ENCODE measurements at regions not wholly inside any gene's neighbourhood (a gene's known extent, or its start where the extent isn't known, plus 50 kb on each side); places are given as distances from the start of the nearest gene placed in this dataset.

DNA sequence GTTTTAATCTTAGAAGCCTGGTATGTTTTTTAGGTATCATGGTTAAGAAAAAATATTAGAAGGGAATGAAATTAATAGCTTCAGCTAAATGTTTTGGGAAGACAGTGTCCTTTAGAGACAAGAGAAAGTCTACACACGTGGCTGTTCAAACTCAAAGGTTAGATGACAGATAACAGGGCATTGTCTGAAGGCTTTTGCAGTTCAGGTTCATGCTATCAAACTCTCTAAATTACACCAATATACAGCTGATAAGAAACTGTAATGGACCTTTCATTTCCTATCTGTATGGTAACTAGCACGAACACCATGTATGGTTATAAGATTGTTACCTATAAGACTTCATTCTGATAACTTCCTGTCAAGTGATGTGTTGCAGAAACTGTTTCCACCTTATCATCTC, 240.6 kb upstream of the MEF2C start:
- no peak for DNase-seq (ENCODE audit: extremely low read depth in 1 of 2, low read depth in 1 of 2)

DNA sequence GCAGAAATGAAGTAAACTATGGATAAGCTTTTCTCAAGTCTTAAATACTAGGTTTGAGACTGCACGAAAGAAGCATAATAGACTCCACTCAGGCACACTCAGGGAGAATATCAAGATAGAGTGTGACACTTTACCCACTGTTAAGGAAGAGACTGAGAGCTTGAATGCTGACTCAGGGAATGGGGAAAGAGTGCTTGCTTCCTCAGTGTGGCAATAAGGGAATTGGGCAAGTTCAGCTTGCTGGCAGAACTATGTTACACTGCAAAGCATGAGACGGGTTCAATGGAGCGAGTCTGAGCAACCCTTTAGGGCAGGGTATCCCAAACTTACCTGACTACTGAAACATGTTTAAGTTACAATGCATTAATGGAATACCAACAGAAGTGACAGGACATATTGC, 237.7 kb upstream of the MEF2C start:
- no peak for DNase-seq (ENCODE audit: extremely low read depth in 1 of 2, low read depth in 1 of 2)

DNA sequence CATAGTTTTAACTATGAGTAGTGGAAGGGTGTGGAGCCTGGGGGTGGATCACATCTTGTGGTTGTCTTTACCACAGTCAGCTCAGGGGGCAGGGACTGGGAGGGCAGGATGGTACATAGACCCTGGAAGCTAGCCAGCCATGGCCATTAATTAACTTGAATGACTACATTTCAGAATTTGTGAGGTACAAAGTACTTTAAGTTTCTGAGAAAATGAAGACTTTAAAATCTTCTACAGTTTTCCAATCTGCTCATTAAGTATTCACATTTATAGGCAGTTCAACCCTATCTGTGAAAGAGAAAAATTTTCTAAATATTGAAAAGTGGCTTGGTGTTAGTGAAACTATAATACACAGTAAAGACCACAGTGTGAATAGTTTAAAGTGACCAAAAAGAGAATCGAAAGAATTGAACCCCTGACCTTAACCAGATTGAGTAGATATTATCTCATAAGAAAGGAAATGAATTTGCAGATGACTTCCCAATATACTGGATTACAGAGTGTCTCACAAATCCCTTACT, 234.2 kb upstream of the MEF2C start:
- DNase-seq (ENCODE audit: extremely low read depth in 1 of 2, low read depth in 1 of 2): no peak

DNA sequence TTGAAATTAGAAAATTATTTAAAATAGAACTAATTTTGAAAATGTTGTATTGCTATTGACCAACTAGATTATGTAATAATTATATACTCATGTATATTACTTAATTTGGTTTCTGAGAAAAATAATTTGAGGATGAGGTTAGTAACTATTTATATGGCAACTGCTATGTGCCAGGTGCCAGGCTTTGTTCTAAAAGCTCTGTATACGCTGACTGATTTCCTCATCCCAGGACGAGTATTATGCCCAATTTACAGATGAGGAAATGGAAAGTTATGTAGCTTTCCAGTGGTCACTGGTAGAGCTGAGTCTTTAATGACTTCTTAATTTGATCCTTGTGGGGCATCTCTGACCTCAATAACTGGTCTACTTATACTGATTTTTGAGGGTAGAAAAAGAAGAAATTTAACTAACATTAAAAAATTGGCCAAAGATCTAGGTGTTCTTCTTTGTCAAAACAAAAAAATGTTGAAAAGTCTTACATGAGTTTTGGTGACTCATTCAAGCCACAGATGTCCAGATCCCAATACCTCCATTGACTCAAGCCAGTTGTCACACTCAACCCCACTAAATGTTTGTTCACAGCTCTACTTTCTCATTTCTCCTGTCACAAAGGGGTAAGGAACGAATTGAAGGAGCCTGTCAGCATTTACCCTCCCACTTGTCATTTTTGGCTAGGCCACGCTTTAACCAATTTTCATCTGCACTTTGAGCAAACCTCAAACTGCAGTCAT, 228.1 kb upstream of the MEF2C start:
- no peak for DNase-seq (ENCODE audit: extremely low read depth in 1 of 2, low read depth in 1 of 2)

DNA sequence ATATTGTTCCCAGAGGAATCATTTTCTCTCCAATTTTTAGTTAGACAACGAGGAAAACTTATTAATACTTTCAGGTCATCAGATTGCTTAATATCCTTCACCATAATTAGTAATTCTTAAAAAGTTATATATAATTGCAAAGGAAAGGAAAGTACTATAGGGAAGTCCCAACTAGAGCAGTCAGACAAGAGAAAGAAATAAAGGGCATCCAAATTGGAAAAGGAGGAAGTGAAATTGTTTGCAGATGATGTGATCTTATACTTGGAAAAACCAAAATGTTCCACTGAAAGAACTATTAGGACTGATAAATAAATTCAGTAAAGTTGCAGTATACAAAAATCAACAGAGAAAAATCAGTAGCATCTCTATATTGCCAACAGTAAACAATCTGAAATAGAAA, 223.5 kb upstream of the MEF2C start:
- DNase-seq (ENCODE audit: extremely low read depth in 1 of 2, low read depth in 1 of 2): no peak

DNA sequence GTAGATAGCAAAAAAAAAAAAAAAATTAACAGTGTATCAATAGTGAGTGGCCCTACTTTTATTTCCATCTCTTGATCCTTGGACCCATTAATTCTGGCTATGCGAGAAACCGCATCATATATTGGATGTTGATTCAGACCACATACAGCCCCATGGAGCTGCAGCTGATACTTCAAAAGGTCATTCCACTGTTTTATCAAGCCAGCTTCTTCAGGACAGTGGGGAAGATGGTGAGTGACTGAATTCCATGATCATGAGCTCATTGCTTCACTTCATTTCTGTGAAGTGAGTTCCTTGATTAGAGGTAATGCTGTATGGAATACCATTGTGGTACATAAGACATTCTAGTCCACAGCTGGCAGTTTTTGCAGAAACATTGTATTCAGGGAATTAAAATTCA, 222.9 kb upstream of the MEF2C start:
- no peak for DNase-seq (ENCODE audit: extremely low read depth in 1 of 2, low read depth in 1 of 2)

DNA sequence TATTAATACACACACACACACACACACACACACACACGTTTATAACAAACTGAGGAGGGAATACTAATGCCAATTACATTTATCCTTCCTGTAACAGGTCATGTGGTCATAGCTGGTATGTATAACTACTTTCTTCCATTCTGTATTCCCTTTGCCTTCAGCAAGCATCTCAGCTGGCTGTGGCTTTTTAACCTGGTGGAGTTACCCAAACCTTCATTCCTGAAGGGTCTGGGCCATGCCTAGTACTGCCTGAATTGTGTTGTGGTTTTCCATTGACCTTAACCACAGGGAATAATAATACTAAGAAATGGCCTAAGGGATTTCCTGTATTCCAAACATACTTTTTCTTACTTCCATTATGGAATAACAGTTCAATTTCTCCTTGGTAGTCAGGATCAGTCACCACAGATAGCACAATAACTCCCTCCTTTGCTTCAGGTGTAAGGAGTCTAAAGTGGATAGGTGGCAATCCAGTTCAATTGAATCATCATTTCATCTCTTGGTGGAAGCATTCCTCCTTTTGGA, 222.2 kb upstream of the MEF2C start:
- no peak for DNase-seq (ENCODE audit: extremely low read depth in 1 of 2, low read depth in 1 of 2)

DNA sequence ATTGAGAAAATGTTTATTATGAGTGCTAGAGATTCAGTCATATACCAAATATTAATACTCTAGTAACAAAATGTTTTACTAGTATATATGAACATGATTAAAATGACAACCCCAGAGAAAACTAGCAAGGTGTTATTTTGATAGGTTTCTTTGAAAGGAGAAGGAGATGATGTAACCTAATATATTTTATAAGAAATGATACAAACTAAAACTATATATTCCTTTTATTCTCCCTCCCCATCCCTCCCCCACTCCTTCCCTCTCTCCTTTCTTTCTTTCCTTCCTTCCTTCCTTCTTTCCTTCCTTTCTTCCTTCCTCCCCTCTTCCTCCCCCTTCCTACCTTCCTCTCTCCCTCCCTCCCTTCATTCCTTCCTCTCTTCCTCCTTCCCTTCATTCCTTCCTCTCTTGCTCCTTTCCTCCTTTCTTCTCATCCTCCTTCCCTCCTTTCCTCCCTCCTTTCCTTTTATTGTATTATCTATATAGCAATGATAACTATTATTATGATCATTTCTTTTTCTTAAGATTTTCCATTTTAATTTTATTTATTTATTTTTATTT, 215.3 kb upstream of the MEF2C start:
- no peak for DNase-seq (ENCODE audit: extremely low read depth in 1 of 2, low read depth in 1 of 2)

DNA sequence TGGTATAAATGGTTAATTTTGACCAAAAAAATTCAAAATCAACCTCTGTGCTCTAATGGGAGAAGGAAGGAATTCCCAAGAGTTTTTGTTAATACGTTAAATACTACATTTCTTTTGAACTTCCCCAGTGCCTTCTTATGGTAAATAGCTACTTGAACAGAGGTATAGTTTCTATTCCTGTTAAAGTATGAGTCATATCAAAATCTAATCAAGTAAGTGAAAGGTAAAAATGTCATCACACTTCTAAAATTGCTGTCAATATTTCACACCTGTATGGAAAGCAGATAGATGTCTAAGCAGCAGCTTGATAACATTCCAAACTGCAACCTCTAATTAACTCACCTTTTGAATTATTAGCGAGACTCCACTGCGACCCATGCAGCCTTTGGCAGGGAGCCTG, 214.1 kb upstream of the MEF2C start:
- no peak for DNase-seq (ENCODE audit: extremely low read depth in 1 of 2, low read depth in 1 of 2)

DNA sequence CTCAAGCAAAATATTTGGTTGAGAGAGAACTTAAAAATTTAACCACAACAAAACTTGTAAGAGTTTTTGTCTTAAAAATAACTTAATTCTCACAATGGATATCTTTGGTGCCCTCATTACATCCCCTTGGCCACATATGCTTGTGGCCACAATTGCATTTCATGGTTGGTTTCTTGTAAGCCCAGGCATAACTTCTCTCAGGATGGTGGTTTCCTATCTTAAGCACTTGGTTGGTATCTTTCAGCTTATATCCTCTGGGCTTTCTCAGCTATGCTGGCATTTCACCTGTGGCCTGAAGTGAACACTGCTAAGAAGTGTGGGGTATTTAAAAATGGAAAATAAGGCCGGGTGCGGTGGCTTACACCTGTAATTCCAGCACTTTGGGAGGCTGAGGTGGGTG, 212.4 kb upstream of the MEF2C start:
- no peak for DNase-seq (ENCODE audit: extremely low read depth in 1 of 2, low read depth in 1 of 2)

DNA sequence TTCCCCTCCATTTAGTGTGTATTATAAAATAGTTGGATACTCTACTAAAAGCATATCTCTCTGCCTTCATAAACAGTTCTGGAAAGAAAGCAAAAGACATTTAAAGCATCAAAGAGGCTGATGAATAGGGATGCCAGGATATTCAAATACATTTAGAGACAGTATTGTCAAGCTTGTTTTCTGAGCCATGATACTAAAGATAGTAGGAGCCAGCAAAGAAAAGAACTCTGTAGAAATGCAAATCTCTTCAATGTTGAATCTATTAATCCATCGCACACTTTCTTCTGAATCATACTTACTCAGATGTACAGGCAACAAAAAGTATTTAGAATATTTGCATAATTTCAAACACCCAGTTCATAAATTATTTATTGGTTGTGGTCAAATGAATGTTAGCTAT, 207.1 kb upstream of the MEF2C start:
- DNase-seq (ENCODE audit: extremely low read depth in 1 of 2, low read depth in 1 of 2): no peak

DNA sequence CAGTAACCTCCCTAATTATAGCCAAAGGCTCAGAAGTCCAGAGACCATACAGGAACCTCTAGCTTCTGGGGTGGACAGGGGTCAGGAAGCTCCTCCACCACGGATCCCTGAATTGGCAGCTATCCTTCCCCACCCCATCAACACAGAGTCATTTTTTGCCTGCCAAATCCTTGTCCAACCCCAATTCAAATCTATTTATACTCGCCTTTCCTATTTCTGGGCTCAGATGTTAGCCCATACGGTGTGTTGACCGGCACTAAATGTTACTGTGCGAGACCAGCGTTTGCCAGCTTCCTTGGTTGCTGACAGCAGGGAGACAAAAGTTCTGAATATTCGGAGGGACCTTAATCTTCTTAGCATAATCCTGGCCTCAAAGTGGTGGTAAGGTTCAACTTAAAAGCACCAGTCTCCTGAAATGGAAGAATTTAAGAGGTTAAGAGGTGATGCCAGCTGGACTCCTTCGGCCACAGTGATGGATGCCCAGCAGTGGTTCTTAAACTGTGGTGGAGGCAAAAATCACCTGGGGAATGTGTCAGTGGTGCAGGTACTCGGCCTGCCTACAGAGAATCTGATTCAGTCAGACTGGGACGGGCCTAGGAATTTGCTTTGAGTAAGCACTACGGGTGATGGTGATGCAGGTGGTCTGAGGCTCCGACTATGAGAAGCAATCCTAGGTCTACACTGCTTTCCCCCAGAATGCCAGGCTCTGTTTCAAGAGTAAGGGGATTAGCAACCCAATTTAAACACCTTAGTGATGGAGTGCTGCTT, 204.8 kb upstream of the MEF2C start:
- no peak for DNase-seq (ENCODE audit: extremely low read depth in 1 of 2, low read depth in 1 of 2)

DNA sequence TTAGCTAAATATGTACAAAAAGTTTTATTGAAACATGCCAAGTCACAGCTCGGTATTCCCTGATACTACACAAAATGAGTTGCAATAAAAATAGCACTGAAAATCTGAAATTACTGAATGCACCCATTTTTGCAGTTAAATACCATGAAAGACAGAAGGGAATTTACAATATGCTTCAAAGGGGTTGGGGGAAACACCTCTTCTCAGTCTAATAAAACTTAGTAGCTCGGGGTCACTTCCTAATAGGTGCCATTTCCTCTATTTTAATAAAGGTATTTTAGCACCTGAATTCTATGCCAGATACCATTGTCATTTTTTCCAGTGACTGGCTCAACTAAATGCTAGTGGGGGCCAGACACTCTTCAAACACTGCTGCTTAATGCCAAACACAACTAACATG, 204.1 kb upstream of the MEF2C start:
- no peak for DNase-seq (ENCODE audit: extremely low read depth in 1 of 2, low read depth in 1 of 2)

DNA sequence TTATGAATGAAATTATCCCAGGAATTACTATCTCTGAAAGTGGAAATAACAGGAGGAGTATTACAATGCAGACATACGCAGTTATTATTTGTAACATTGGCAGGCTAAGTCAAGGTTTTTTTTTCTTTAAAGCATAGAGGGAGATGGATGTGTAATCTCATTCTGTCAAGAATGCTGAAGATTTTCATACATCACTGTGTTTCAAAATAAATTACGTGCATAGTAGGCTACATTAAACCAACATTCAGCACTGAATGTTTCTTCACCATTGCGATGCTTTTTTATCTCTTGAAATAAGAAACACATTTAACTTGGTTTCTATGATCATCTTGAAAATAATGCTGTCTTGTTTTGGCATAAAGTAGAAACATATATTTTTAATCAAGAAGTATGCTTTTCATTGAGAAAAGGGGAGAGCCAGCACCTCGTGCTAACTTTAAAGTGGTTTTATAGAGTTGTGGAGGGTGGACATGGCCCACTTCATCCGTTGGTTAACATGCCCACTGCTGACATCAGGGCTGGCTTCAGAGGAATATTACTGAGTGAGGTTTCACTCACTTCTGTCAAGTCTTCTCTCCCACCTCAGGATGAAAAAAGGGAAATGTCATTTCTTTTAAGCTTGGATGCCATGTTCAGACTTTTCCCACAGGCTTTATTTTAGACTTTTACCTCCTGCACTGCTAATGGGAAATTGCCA, 203.6 kb upstream of the MEF2C start:
- DNase-seq (ENCODE audit: extremely low read depth in 1 of 2, low read depth in 1 of 2): no peak

DNA sequence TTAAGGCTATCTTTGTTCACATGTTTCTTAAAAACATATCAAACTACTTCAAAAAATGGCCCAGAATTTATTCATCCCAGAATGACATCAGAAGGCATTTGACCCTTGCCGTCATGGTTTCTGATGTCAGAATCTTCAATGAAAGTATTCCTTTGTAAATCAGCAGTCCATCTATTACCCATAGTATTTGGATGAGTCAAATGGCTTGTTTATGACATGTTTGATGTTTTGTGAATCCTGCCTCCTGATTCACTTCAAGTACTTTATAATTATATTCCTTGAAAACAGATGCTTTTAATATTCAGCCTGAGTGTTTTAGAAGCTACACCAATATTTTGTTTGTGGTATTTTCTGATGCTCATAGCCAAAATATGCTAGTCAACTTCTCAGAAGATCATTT, 200.8 kb upstream of the MEF2C start:
- no peak for DNase-seq (ENCODE audit: extremely low read depth in 1 of 2, low read depth in 1 of 2)

DNA sequence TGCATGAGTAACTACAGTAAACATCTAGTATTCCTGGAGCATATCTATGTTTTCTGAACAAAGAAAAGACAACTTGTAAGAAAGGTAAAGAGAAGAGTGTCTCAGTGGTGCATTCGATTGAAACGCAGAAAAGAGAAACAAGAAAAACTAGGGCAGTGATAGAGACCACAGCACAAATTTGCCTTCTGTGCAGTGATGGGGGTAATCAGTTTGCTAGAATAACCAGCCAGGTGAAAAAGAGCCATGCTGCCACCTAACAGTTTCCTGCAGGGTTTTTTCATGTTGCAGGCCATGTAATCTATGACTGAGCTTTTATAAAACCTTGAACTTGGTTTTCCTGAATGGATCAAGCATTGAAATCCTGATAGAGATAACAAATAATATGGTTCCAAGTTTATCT, 198.4 kb upstream of the MEF2C start:
- no peak for DNase-seq (ENCODE audit: extremely low read depth in 1 of 2, low read depth in 1 of 2)

DNA sequence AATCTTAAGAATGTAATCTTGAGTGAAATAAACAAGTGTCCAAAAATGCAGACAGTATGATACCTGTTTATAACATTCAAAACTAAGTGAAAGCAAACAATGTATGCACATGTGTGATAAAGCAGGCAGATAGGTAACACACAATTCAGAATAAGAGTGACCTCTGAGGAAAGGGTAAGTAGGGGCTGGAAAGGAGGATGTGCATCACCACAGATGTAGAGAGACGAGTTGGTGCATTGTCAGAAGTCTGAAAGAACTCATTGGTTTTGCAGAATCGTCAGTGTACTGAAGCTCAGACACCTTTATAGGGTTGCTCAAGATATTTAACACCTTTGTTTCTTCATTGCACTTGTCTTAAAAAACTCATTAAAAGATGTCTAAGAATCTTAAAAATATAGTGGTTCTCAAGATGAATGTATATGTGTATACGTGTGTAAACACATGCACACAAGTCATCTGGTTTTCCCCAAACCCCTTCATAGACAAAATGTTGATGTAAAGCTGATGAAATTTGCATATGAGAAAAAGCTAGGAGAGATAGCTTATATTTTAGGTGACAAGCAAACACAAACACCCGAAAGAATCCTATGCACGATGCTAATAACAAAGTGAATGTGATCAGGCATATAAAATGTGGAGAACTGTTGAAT, 197.6 kb upstream of the MEF2C start:
- DNase-seq (ENCODE audit: extremely low read depth in 1 of 2, low read depth in 1 of 2): no peak

DNA sequence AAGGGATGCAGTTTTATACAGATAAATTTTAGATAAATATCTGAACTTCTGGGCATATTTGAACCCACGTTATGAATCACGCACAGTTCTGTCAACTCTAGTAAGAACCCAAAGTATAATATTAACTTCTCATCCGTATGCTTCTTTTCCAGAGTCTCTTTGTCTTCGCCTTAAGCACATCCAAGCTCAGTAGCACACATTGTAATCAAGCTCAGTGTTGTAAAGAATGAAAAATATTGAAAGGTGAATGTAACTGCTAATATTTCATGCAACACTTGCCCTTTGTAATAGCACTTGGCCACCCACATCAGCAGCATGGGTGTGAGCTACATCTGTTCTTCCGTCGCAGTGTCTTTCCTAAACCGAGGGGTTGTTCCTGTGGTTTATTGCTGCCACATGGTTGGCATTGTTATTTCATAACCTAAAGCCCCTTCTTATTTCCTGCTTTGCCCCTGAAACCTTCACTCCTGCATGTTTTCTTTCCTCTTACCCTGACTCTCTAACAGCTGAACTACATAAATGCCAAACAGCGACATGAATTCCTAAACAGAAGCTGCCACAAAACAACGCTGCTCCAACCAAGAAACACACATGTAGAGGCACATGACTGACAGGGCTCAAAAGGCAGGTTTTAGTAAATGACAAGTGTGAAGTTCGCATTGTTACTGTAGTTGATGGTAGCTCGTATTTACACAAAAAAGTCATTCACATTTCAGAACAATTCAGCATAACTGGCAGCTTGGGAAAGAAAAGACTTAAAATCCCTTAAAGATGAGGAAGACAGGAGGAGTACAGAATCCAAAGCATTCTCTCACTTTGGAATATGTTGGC, 190.1 kb upstream of the MEF2C start:
- DNase-seq (ENCODE audit: extremely low read depth in 1 of 2, low read depth in 1 of 2): no peak

DNA sequence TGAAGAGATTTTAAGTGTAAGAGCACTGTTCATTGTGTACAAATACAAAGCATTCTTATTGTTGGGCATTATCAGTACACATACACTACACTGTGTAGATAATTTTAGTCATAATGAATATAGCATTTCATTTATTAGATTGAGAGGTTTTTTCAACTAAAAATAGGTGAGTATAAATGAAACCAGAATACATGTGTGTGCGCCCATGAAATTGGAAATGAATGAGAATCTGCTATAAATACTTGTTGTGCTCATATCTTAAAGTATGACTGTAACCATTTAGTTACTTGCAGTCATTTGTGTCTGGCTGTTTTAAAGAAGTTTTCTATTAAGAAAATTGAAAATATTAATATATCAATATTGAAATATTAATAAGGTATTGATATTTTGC, 189.0 kb upstream of the MEF2C start:
- no peak for DNase-seq (ENCODE audit: extremely low read depth in 1 of 2, low read depth in 1 of 2)

All from activated CD8-positive, alpha-beta memory T cell treated with anti-CD3 and anti-CD28 coated beads for 1 hour (primary cell).